GM21717 (cell line): ENCODE measurements at regions not wholly inside any gene's neighbourhood (a gene's known extent, or its start where the extent isn't known, plus 50 kb on each side); places are given as distances from the start of the nearest gene placed in this dataset.

Source experiments
- ATAC-seq: cut with Tn5 transposase; IDR thresholded peaks from one replicate; pipeline ENCODE4 v1.9.1; 2021; ENCODE audit warnings: mild to moderate bottlenecking, moderate library complexity; ENCODE audit not compliant: unreplicated experiment

GRCh38 chr6:71510856-71511255 is 222.2 kb downstream of the OGFRL1 start:
- ATAC-seq, result no peak

DNA sequence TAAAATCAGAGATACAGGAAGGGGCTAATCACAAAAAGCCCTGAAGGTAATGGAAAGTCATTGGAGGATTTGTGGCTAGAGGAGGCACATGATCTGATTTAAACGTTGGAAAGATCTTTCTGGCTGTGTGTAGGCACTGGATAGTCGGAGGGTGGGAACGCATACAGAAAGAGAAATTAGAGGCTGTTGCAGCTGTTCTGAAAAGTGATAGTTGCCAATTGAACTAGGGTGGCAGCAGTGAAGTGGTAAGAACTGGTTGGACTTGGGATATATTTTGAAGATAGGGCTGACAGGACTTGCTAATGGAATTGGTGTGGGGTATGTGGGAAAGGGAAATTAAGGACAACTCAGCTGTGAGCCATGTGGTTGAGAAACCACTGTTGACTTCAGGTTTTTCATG is 223.6 kb downstream of the OGFRL1 start:
- ATAC-seq, result no peak

DNA sequence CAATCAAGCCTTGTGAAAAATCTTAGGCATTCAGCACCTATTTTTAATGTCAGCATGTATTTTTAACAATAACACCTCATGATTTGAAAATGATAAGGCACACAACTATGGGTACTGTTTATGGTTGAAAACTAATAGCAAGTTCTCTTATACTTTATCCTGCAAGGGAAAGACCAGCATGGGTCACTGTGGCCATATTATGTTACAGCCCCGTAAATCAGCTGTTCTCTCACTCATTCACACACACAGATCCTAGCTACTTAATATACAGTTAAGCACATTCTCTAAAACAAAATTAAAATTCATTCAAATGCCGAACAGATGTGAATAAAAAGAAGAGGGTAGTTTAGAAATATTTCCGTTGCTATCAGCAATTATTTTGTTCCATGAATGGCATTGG is 224.4 kb downstream of the OGFRL1 start:
- no peak for ATAC-seq

DNA sequence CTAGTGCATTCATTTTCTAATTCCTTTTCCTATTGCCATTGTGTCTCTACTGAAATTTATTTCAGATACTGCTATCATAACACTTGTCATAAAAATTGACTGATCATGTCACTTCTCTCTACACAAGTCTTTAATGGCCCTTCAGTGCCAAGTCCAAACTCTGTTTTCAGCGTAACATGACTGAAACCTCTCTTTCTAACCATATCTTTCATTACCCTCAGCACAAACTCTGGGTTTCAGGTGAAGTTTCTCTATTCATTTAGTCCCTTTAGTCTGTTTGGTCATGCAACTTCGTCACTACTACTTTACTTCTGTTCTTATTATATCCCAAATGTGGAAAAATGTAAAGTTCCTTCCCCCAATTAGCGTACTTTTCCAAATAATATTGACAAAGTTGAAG is 234.9 kb downstream of the OGFRL1 start:
- peak; percentile 70 for ATAC-seq

GRCh38 chr6:71524201-71524600 is 235.6 kb downstream of the OGFRL1 start:
- no peak for ATAC-seq

DNA sequence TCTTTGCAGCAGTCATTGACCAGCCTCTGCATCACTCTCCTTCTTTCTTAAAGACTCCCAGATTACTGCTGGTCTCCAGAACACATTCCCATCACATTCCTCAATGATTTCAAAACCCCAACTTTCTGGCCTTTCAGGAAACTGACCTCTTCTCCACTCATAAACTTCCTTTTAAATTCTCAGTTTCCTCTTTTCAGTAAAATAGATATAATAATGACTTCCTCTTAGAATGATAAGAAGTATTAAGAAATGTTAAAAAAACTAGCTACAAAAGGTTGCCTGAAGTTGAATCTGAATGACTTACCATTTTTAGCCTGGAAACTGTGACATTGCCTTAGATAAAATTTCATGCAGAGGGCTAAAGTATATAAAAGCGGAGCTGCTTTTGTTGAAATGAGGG is 239.3 kb downstream of the OGFRL1 start:
- ATAC-seq, result no peak

- ATAC-seq, result no peak
Observed at GRCh38 chr6:71529026-71529425, 240.4 kb downstream of the OGFRL1 start.

- no peak for ATAC-seq
Observed at GRCh38 chr6:71529769-71530168, 241.2 kb downstream of the OGFRL1 start.

DNA sequence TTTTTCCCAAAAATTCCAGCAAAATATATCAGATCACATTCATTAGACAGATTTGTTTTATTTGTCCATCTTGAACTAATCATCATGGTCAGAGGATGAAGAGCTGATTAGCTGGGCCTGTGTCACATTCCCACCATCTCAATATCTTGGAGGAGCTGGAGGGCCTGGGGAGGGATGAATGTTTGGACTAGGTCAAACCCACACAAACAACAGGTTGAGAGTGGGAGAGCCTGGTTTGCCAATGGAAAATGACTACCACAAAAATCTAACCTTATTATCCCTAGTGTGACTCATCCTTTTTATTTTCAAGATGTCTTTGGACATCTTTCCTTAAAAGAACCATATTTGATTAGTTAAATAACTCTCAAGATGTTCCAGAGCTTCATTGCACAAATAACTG is 242.4 kb downstream of the OGFRL1 start:
- ATAC-seq, result no peak

- ATAC-seq, result no peak
Observed at GRCh38 chr6:71531841-71532240, 243.2 kb downstream of the OGFRL1 start.

DNA sequence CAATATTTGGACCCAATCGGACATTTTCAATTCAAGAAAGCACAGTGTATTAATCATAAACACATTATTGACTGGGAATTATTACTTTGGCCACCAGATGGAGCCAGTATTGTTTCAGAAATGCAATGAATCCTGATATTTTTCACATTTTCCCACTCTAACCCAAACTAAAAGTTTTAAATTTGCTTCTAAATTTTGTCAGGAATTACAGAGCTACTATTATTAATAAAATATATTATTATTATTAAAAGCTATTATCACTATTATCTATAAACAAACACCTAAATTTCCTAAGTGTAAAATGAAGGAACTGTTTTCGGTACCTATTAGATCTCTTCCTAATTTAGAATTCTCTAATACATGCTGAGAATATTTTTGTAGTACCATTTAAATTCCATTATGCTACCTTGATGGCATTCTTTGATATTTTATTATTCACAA is 245.3 kb downstream of the OGFRL1 start:
- ATAC-seq, result no peak

DNA sequence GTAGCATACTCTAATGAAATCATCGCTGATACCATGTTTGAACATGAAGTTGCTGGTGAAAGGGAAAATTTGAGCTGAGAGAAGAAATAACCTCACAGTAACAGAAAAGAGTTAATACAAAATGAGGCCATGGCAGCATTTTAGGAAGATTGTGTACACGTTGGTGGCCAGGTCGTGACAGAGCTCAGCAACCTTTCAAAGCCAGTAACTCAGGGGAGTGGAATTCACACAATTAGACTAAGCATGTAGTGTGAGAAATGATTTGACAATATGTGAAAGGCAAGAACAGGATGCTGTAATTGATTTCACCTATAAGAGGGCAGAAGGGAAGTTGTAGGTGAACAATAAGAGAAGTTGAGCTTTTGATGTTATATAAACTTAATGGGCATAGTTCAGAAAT is 246.3 kb downstream of the OGFRL1 start:
- no peak for ATAC-seq

DNA sequence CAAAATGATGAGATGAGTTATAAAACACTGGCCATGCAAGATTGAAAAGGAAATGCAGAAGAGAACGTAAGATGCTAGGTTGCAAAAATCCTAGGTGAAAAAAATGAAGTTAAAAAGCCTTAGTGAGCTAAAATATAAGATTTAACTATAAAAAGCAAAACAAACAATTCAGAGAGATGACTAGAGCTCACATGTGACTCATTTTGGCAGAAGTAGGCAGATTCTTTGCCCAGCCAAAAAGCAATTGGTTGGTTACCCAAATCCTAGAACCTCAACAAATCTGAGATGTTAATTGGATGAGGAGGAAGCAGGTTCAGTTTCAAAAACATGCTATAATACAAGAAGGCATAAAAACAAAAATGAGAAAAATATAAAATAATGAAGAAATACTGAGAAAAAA is 249.1 kb downstream of the OGFRL1 start:
- ATAC-seq, result no peak

DNA sequence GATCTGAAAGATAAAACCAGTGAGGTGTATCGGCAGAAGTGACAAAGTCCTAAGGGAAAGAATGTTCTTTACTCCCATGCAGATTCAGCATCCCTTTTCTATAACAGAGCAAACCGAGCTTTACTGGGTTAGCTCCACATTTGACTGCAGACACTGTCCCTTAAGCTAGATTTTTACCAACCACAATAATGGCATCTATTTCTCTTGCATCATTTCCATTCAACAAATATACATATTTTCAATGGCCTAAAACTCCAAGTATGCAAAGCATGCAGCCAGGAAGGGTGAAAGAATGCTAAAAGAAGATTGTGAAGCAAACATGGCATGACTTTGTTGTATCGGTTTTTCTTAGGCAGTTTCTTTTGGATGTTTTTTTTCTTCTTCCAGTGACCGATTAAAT is 255.4 kb downstream of the OGFRL1 start:
- ATAC-seq, result no peak

- no peak for ATAC-seq
Observed at GRCh38 chr6:71544906-71545305, 256.3 kb downstream of the OGFRL1 start.

GRCh38 chr6:71545905-71546304 is 257.3 kb downstream of the OGFRL1 start:
- no peak for ATAC-seq

GRCh38 chr6:71551798-71552197 is 263.2 kb downstream of the OGFRL1 start:
- no peak for ATAC-seq

GRCh38 chr6:71556141-71556540 is 267.5 kb downstream of the OGFRL1 start:
- ATAC-seq, result no peak

GRCh38 chr6:71558974-71559373 is 270.4 kb downstream of the OGFRL1 start:
- no peak for ATAC-seq

GRCh38 chr6:71567562-71567961 is 279.0 kb downstream of the OGFRL1 start:
- no peak for ATAC-seq

DNA sequence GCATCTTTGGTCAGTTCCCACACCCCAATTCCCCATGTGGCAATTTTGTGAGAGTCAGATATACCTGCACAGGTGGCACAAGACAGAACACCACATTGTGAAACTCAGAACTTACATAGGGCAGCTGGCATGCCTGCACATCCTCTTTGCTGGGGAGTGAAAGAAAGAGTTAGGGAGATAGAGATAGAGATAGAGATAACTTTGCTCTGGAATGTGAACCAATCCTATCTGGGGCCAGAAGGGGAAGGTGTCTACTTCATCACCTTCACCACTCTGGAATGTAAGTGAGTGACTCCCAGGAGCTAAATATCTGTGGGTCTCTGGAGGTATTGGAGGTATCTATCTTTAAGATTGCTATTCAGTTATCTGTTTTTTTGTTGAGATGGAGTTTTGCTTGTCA is 289.2 kb downstream of the OGFRL1 start:
- no peak for ATAC-seq

GRCh38 chr6:71579902-71580301 is 291.3 kb downstream of the OGFRL1 start:
- no peak for ATAC-seq

DNA sequence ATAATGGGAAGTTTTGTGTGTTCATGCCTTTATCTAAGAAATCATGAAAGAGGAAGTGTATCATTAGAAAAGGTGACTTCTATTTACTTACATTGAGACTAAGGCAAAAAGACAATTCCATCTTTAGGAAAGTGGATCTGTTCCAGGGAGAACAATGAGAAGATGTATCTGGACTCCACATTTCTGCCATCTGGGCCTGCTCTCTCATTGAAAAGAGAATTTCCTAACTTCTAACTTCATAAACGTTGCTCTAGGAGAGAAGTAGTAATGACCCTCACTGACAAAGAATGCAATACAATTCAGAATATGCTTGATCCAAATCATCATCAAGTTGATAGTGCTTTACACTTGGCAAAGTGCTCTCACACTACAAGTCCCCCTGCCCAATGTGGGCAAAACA is 294.2 kb downstream of the OGFRL1 start:
- no peak for ATAC-seq
